ENCODE measurements at regions not wholly inside any gene's neighbourhood (a gene's known extent, or its start where the extent isn't known, plus 50 kb on each side); places are given as distances from the start of the nearest gene placed in this dataset.
"Not testable (repeated sequence)": the region's sequence is repeated elsewhere in the genome, so short reads cannot be mapped to it uniquely, and the experiment has no call there.

DNA sequence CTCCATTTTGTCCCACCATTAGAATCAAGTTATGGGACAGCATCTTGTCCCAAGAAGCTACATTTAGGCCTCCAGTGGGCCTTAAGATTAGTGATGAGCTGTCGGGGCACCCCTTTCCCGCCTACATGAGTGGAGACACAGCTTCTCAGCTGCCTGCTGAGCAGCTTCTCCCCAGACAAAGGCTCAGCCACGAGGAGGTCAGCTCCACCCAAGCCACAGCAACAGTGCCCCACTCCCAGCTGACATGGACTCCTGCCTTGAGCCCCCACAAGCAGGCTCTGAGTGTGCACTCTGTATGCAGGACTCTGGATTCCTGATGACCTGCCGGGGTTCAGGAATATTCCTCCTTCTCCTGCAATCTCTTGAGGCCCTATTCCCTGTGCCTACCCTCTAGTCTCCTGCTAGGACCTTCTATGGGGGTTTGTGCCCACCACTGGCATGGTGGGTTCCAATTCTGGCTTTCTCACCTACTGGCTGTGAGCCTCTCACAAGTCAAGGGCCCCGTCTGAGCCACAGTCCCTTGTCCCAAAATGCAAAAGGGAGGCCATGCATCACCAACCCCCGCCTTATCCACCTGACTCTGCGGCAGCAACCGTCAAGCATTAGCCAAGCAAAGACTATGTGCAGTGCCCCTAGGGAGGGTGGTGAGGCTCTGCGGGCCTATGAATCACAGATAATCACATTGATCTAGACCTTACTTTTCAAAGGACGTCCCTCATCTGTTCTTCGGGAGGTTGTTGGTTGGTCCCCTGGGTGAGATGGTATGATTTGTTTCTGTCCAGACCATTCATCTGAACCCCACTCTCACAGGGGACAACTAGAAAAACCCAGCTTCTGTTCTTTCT lies 269.1 kb downstream of the MED10 start:
- DNase-seq (ENCODE audit: low read depth): no peak

DNA sequence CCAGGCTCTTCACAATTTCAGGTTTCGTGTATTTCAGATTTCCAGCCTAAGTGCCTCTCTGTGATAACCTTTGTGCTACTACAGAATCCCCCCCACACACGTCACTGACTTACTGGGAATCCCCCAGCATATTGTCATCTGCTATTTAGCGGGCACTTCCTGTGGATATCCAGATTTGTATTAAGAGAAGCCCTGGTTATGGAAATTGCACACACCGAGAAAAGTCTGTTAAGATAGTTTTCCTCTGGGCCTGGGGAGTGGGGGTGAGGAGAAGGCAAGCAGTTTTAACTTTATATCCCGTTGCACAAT lies 269.9 kb downstream of the MED10 start:
- no peak for DNase-seq (ENCODE audit: low read depth)

DNA sequence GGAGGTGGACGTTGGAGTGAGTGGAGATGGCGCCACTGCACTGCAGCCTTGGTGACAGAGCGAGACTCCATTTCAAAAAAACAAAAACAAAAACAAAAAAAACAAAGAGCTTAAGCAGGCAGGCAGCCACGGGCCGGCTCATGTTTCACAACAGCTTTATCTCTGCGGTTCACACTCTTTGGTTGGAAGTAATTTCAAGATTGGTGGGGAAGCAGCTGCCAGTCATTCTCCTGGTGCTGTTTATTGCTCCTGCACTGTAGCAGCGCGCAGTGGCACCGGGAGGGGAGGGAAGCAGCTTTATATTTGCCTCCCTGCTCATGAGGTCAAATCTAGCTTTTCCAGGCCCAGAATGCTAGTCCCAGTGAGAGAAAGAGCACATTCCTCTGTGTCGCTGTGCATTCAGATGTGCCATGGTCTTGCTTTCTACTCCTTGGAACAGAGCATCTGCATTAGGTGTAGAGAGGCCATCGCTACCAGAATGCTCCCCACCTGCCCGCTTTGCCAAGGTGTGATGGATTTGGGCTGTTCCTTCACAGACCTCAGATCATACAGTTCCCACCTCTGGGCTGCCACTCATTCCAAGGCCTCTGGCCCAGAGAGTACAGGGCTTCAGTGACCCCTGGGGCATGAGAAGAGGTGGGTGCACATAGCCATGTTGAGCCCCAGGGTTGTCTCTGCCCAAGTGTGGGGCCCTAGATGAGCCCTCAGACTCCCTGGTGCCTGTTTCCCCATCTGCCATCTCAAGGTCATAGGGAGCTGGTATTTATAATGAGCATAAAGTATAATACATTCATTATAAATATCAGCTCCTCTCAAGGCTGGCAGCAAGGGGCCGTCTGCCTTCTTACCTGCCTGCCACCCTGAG lies 270.4 kb downstream of the MED10 start:
- DNase-seq (ENCODE audit: low read depth): no peak

GRCh38 chr5:6106756-6107155 lies 271.6 kb downstream of the MED10 start:
- no peak for DNase-seq (ENCODE audit: low read depth)

DNA sequence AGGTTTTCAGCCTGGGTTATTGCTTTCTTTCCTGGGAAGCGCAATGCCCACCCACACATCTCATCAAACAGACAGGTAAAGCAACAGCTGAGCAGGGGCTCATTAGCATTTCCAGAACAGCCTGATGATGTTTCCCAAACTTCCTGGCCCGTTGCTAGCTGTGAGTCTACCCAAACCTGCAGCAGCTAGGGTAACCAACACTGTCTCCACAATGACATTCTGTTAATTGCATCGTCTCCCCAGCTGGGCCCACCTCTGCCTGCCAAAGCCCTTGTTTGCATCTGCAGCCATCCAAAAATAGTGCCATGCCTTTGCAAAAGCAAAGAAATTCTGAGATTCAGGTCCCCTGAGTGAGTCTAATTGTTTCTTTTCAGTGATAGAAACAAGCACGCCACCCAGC lies 273.0 kb downstream of the MED10 start:
- no peak for DNase-seq (ENCODE audit: low read depth)

DNA sequence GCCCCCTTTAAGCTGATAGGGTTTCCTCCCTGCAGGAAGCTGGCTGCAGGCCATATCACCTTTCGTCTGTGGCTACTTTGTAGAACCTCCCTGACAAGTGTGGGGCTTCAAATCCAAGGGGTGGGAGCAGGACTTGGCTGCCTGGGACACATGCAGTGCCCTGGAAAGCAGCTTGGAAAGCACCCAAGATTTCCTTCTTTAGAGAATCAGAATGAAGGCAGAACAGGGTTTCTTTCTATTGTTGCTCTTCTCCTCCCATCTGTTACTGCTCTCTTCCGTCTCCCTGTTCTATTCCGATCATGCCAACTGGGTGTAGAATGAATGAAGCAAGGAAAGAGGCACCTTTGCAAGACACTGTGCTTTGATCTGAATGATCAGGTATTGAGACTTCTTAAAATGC lies 282.2 kb downstream of the MED10 start:
- DNase-seq (ENCODE audit: low read depth): no peak

GRCh38 chr5:6094180-6094579 lies 284.2 kb downstream of the MED10 start:
- not testable (repeated sequence) for DNase-seq (ENCODE audit: low read depth)

DNA sequence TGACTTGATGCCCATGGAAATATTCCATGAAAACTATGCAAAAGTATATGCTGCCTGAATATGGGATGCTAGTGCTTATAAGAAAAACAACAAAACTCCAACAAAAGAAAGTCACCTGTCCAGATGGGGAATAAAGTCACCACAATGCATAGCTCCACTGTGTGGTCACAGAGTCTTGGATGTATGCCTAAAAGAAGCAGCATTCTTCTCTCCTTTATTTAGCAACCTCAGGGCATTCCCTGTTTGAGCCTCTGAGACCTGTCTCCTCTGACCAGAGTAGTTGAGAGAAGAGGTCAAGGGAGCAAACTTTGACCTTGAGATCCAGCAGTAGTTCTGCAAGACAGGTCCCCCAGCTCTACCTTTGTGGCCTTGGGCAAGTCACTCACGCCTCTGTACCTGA lies 287.5 kb downstream of the MED10 start:
- no peak for DNase-seq (ENCODE audit: low read depth)

GRCh38 chr5:6090079-6090654 lies 288.2 kb downstream of the MED10 start:
- DNase-seq (ENCODE audit: low read depth): no peak

DNA sequence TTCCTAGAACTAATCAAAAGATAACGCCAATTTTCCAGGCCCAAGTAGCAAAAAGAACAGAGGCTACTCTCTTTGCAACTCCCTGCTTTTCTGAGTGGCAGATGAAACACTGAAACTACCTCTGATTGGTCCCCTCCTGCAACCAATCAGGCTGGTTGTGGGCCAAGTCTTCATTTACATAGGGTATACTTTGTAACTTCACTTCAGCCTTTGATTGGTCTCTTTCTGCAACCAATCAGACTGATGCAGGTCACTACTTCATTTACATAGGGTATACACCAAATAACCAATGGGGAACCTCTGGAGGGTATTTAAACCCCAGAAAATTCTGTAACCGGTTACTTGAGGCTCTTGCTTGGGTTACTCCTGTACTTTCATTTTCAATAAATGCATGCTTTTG lies 289.6 kb downstream of the MED10 start:
- no peak for DNase-seq (ENCODE audit: low read depth)

GRCh38 chr5:6087576-6087975 lies 290.8 kb downstream of the MED10 start:
- DNase-seq (ENCODE audit: low read depth): no peak

DNA sequence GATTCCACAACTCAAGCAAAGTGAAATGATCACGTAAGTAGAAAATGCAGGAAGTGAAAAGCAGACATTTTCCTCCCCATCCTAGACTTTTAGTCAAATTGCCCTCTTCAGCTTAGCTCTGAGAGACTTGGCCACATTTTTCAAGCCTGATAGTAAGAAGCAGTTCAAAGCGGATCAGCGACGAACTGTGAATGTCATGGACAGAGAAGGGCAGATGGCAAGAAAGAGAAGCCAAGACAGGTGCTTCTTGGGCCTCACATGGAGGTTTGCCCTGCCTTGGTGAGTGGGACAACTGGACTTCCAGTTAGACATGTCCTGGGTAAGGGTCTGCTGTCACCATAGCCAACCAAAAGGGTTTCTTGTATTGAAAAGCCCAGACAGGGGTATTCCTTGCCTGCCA lies 291.5 kb downstream of the MED10 start:
- no peak for DNase-seq (ENCODE audit: low read depth)

DNA sequence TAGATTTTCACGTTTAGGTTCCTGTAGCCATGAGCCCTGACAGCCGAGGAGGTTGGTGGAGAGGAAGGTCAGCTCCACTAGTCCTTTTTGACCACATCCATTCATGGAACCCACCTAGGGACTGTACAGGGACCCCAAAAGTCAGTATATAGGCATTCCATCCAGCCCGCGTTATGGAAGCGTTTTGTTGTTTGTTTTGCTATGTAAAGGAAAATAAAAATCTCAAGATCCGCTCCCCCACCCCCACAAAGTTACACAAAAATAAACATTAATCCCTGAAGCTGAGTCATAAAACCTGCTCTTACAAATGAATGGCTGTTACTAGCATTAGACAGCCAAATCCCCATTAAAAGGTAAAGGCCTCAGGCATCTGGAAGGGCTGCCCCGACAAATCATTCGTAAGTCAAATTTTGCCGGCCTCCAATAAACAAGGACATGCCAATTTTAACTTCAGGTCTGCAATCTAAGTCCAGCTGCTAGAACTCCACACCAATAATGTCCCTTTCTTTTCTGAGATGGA lies 292.9 kb downstream of the MED10 start:
- DNase-seq (ENCODE audit: low read depth): no peak

DNA sequence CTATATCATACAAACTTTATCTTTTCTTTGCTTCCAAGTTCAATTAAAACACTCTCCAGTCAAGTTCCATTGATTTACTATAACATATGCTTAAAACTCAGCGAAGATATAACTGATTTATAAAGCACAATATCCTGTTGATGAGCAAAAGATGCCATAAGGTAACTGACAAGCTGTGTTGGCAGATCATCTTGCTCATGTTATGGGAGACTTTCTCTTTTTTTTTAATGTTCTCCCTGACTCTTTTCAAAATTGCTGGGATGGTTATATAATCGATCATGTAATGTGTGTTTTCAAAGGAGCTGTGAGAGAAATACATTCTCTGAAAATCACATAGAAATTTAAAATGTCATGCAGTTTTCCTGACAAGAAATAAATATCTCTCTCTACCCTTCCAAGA lies 293.5 kb downstream of the MED10 start:
- DNase-seq (ENCODE audit: low read depth): no peak

DNA sequence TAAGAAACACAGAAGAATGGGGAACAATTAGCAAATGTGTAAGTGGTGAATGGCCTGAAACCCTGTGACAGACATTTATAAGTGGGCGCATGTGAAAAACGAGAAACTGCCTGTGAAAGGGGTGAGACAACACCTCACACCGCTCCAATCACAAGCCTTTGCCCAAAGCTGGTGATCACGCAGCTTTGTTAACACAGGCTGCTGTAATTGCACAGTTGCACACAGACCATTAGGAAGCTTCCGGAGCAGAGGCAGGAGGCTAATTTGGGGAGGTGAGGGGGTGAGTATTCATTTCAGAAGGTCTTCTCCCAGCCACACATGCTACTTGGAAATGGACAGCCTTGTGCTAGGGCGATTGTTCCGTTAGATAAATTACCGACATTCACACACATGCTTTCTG lies 294.0 kb downstream of the MED10 start:
- DNase-seq (ENCODE audit: low read depth): no peak

- DNase-seq (ENCODE audit: low read depth): no peak
These were observed 294.9 kb downstream of the MED10 start for GRCh38 chr5:6083311-6083978.

GRCh38 chr5:6082685-6083084 lies 295.7 kb downstream of the MED10 start:
- no peak for DNase-seq (ENCODE audit: low read depth)

DNA sequence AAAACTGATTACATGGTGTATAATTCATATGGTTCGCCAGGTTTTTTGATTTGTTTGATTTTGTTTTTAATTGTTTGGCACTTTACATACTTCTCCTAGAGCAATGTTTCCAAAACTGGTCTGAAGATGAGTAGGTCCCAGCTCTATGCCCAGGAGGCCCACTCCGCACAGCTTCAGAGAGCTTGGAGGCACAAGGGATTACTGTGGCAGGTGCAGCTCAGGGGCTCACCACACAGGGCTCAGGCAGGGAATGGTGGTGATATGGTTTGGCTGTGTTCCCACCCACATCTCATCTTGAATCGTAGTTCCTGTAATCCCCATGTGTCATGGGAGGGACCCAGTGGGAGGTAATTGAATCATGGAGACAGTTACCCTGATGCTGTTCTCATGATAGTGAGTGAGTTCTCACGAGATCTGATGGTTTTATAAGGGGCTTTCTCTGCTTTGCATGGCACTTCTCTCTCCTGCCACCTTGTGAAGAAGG lies 296.6 kb downstream of the MED10 start:
- DNase-seq (ENCODE audit: low read depth): no peak

DNA sequence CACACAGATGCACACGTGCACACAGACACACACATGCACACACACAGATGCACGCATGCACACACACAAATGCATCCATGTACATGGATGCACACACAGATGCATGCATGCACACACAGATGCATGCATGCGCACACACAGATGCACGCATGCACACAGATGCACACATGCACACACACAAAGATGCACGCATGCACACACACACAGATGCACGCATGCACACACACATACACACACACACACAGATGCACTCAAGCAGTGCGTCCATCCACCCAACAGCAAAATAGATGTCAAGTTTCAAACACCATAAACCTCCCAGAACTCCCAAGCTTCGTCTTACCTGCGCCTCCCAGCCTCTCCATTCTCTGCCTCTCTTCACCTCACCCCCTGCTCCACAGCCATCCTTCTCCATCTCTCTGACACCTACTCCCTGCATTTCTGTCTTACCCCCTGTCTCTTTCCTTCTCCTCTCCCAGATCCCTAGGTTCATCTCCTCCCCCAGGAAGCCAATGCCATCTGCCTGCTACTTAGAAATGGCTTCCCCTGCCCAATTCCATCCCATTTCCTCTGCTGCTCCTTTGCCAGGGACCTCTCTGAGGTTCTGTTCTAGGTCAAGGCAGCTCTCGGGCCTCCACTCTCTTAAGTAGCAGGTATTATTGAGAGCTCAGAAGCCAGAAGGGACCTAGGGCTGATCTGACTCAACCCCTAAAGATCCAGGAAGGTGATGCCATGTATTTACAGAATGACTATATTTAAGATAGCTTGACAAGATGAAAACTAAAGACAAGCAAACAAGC lies 297.2 kb downstream of the MED10 start:
- no peak for DNase-seq (ENCODE audit: low read depth)

DNA sequence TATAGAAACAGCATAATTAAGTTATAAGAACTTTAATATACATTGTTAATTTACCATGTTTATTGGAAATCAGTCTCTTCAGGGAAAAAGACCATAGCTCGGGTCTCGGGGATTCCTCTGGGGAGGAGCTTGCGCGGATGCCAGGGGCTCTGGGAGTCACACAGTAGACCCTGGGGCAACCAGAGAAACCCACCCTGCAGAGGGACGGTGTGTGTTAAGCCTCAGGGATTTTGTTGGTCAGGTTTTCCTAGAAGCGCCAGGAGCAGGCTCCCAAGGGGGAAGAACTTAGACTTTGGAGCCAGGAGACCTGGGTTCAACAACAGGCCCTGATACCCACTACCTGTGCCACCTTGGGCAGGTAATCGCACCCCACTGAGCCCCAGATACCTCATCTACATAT lies 297.9 kb downstream of the MED10 start:
- no peak for DNase-seq (ENCODE audit: low read depth)

DNA sequence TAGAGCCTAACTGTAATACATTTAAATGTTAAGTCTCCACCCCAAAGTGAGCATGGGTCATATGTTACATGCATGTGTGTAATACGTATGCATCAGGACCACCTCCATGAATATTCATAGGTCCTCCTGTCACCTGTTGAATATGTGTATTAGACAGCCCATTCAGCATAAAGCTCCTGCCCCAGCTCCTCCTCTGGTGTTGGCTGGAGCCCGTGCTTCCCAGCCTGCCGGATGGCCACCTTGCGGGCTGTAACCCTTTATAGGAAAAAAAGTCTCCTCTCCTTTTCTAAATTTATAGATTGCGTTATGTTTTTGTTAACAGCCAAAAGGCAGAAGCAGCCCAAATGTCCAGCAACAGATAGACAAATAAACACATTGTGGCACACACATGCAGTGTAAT lies 299.5 kb downstream of the MED10 start:
- no peak for DNase-seq (ENCODE audit: low read depth)

Measured in iris pigment epithelial cell (primary cell).